Caco-2 (cell line): ENCODE measurements at regions not wholly inside any gene's neighbourhood (a gene's known extent, or its start where the extent isn't known, plus 50 kb on each side); places are given as distances from the start of the nearest gene placed in this dataset.

Experiments
- BruUV-seq: library from RNA; stranded (reverse); fragments of 400-500 nt; replicated peaks from 2 replicates; lab custom pipeline; 2021; lab: Mats Ljungman, UMichigan
- CTCF ChIA-PET: fragments of 300-600 bp; sonication (Branson Sonifier 250); formaldehyde crosslinking; loops from one replicate; lab custom pipeline; 2022; ENCODE audit warnings: antibody characterized with exemption; lab: Charles Lee
- POLR2A ChIA-PET: fragments of 300-600 bp; sonication (Branson Sonifier 250); formaldehyde crosslinking; loops from one replicate; lab custom pipeline; 2022; ENCODE audit warnings: antibody characterized with exemption; lab: Charles Lee
- DNase-seq, 2 experiments: peaks; one replicate each; pipeline versions ENCODE4 v3.0.0 to v3.0.0-alpha.2; 2020 to 2022
- H3K27me3 ChIP-seq: replicated peaks from 2 replicates; pipeline ENCODE4 v1.6.0; 2011; ENCODE audit warnings: low read length; ENCODE audit not compliant: control insufficient read depth, insufficient read depth
- H3K36me3 ChIP-seq: 2 replicates; pipeline ENCODE4 v1.5.1; 2011; ENCODE audit warnings: low read length; ENCODE audit not compliant: control insufficient read depth, insufficient read depth
- H3K4me1 ChIP-seq: fragments of 250-450 bp; sonication (Bioruptor Pico); 2 replicates; pipeline ENCODE4 v1.5.1; 2020; ENCODE audit warnings: mild to moderate bottlenecking
- H3K4me3 ChIP-seq: 2 replicates; pipeline ENCODE4 v1.5.1; 2011; ENCODE audit warnings: low read depth, mild to moderate bottlenecking, control low read depth, low read length
- H3K9me3 ChIP-seq: fragments of 250-450 bp; sonication (Bioruptor Pico); 2 replicates; pipeline ENCODE4 v1.5.1; 2020; ENCODE audit warnings: mild to moderate bottlenecking, moderate library complexity
- H3K27ac Mint-ChIP-seq: one replicate; pipeline ENCODE4 v1.8.0; 2022; ENCODE audit warnings: mixed read lengths; ENCODE audit not compliant: unreplicated experiment
- H3K27me3 Mint-ChIP-seq: one replicate; pipeline ENCODE4 v1.8.0; 2022; ENCODE audit warnings: mixed read lengths; ENCODE audit not compliant: insufficient read depth, unreplicated experiment
- H3K36me3 Mint-ChIP-seq: one replicate; pipeline ENCODE4 v1.8.0; 2022; ENCODE audit warnings: mild to moderate bottlenecking, mixed read lengths; ENCODE audit not compliant: insufficient read depth, unreplicated experiment
- H3K4me1 Mint-ChIP-seq: one replicate; pipeline ENCODE4 v1.8.0; 2022; ENCODE audit warnings: low read depth, mixed read lengths; ENCODE audit not compliant: unreplicated experiment
- H3K4me3 Mint-ChIP-seq: one replicate; pipeline ENCODE4 v1.8.0; 2022; ENCODE audit warnings: mild to moderate bottlenecking, moderate library complexity, mixed read lengths; ENCODE audit not compliant: unreplicated experiment
- H3K9me3 Mint-ChIP-seq: one replicate; pipeline ENCODE4 v1.8.0; 2022; ENCODE audit warnings: mixed read lengths; ENCODE audit not compliant: unreplicated experiment
- intact Hi-C: fragments of 100-400 bp; cut with micrococcal nuclease; formaldehyde crosslinking; loops from one replicate; pipeline ENCODE4 v1.10.0; 2022; ENCODE audit not compliant: unreplicated experiment
- TF ChIP-seq, protein P1 (sequence below), 2 experiments: fragments of 200-600 bp in 1 of 2; IDR thresholded peaks; 1 replicate in 1 of 2; 2 replicates in 1 of 2; pipeline versions ENCODE4 v1.5.1 to v1.8.0; 2011 to 2022; ENCODE audit warnings: antibody characterized with exemption in 1 of 2, control low read depth in 1 of 2, inconsistent platforms in 1 of 2, low read depth in 1 of 2, low read length in 1 of 2, mild to moderate bottlenecking in 1 of 2, moderate library complexity in 1 of 2; ENCODE audit not compliant: insufficient read depth in 1 of 2, severe bottlenecking in 1 of 2, unreplicated experiment in 1 of 2

DNA sequence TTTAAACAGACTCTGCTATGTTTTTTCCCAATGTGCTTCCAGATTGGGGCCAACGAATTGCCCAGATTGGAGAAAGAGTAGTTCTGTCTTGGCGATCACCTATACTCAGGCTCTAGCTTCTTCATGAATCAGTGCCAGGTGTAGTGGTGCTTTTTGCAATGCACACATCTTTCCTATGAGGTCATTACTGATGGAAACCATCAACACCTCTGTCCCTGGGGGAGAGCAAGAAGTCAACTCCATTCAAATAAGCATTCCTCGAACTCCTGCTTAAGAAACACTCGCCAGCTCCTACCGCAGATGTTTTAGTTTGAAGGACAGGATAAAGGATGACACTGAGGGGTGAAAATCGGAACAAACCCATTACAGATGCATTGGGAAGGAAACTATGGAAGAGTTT, 156.5 kb upstream of the DKK2 start:
- no peaks in the 10 kb centered on the region for H3K4me1 ChIP-seq
- no peak overlapping the region for H3K27ac Mint-ChIP-seq
- H3K4me1 Mint-ChIP-seq, result no peaks in the 10 kb centered on the region
- intact Hi-C loops, result no loop called here
- peaks cover 5% of the 10 kb centered on the region; the same call in 1 of the 2 replicates for H3K9me3 ChIP-seq
- no TSS peak for BruUV-seq
- H3K36me3 Mint-ChIP-seq, result no peaks in the 10 kb centered on the region
- H3K9me3 Mint-ChIP-seq, result no peaks in the 10 kb centered on the region
- no peak overlapping the region for H3K4me3 Mint-ChIP-seq
- no peaks in the 10 kb centered on the region for H3K36me3 ChIP-seq
- H3K27me3 Mint-ChIP-seq, result no peaks in the 10 kb centered on the region
- TF ChIP-seq, protein P1, sequence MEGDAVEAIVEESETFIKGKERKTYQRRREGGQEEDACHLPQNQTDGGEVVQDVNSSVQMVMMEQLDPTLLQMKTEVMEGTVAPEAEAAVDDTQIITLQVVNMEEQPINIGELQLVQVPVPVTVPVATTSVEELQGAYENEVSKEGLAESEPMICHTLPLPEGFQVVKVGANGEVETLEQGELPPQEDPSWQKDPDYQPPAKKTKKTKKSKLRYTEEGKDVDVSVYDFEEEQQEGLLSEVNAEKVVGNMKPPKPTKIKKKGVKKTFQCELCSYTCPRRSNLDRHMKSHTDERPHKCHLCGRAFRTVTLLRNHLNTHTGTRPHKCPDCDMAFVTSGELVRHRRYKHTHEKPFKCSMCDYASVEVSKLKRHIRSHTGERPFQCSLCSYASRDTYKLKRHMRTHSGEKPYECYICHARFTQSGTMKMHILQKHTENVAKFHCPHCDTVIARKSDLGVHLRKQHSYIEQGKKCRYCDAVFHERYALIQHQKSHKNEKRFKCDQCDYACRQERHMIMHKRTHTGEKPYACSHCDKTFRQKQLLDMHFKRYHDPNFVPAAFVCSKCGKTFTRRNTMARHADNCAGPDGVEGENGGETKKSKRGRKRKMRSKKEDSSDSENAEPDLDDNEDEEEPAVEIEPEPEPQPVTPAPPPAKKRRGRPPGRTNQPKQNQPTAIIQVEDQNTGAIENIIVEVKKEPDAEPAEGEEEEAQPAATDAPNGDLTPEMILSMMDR (IDR thresholded peaks at IDR 0.05; ENCODE audit: insufficient read depth in 1 of 2, low read depth in 1 of 2, low read length in 1 of 2, severe bottlenecking in 1 of 2, unreplicated experiment in 1 of 2), result no peak
- no peak for DNase-seq
- ChIA-PET POLR2A (no interaction called here), CTCF (no interaction called here)
- H3K27me3 ChIP-seq, result no peaks in the 10 kb centered on the region
- H3K4me3 ChIP-seq, result no peak overlapping the region

DNA sequence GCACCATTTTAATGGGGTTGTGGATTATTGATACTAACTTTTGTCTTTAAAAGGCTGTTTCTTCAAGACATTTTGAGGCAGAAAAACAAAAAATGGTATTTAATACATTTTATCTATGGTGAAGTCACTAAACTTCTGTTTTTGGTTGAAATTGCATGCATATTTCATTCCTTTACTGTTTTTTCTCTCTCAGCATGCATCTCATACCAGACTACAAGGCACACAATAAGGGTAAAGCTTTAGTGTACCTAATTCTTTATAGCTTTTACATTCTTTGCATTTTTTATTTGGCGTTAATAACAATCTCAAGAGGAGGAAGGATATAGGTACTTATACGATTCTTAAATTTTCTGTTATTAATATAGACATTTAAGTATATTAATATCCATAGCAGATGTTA, 151.0 kb upstream of the DKK2 start:
- Histone ChIP-seq H3K36me3 (no peaks in the 10 kb centered on the region), H3K4me1 (no peaks in the 10 kb centered on the region; the same call in 1 of the 2 replicates), H3K27me3 (no peaks in the 10 kb centered on the region), H3K9me3 (peaks cover 2% of the 10 kb centered on the region; the same call in 1 of the 2 replicates), H3K4me3 (no peak overlapping the region)
- Mint-ChIP-seq H3K27ac (no peak overlapping the region), H3K9me3 (no peaks in the 10 kb centered on the region), H3K27me3 (no peaks in the 10 kb centered on the region), H3K36me3 (no peaks in the 10 kb centered on the region), H3K4me3 (no peak overlapping the region), H3K4me1 (no peaks in the 10 kb centered on the region)
- DNase-seq, result no peak
- TF ChIP-seq, protein P1 (IDR thresholded peaks at IDR 0.05; ENCODE audit: insufficient read depth in 1 of 2, low read depth in 1 of 2, low read length in 1 of 2, severe bottlenecking in 1 of 2, unreplicated experiment in 1 of 2), result no peak
- ChIA-PET POLR2A (no interaction called here), CTCF (no interaction called here)
- intact Hi-C loops, result no loop called here
- no TSS peak for BruUV-seq

DNA sequence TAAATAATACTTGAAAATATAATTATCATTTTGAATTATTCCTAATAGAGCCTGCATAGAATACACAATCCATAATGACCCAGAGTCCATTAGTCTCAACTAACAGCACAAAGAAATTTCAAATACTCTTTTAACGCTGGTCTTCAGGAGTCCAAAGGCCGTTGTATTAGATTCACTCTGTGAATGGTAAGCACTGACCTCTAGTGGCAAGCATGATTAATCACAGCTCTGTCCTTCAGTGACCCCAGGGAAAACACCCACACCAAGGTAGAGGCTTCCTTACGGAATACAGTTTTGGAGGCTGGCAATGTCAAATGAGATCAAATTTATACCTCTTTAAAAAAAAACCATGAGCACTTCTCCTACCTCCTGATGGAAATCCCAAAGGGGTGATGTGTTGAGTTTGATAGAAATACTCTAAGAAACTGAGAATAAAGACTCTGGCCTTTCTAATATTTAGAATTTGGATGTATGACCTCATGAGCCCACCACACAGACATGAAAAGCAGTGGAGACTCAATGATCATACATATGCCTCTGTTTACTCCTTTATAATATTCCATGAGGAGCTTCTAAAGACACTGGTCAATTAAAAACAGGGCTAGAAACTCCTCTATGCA, 147.2 kb upstream of the DKK2 start:
- TF ChIP-seq, protein P1 (IDR thresholded peaks at IDR 0.05; ENCODE audit: insufficient read depth in 1 of 2, low read depth in 1 of 2, low read length in 1 of 2, severe bottlenecking in 1 of 2, unreplicated experiment in 1 of 2), result peak; percentile 66 to 71
- Mint-ChIP-seq H3K9me3 (no peaks in the 10 kb centered on the region), H3K36me3 (no peaks in the 10 kb centered on the region), H3K27me3 (no peaks in the 10 kb centered on the region), H3K4me1 (no peaks in the 10 kb centered on the region), H3K4me3 (no peak overlapping the region), H3K27ac (no peak overlapping the region)
- no peak overlapping the region for H3K4me3 ChIP-seq
- POLR2A ChIA-PET, result no interaction called here
- H3K36me3 ChIP-seq, result no peaks in the 10 kb centered on the region
- BruUV-seq, result no TSS peak
- H3K4me1 ChIP-seq, result no peaks in the 10 kb centered on the region; the same call in 1 of the 2 replicates
- no peaks in the 10 kb centered on the region for H3K27me3 ChIP-seq
- DNase-seq, result peak; percentile 42 to 57
- no peaks in the 10 kb centered on the region for H3K9me3 ChIP-seq
- CTCF ChIA-PET, result interaction anchor here (0.5 to 1.5 kb wide), 4 partner anchors 10 to 140 kb away, joined by 3 to 10 read pairs (median 4); no protein-coding TSS in a partner anchor
- intact Hi-C loops, result loop anchor here (1.0 to 5.0 kb wide), 4 partner anchors 89 to 554 kb away; no protein-coding TSS in a partner anchor
